Liver (tissue), 3 donors: ENCODE measurements at regions not wholly inside any gene's neighbourhood (a gene's known extent, or its start where the extent isn't known, plus 50 kb on each side); places are given as distances from the start of the nearest gene placed in this dataset.

Experiments used
- CTCF ChIP-seq: fragments of 150-350 bp; IDR thresholded peaks from 2 replicates; pipeline ENCODE4 v1.5.1; 2017; ENCODE audit warnings: improper control_type of control experiment, low read depth, low read length; ENCODE audit not compliant: missing input control
- GABPA ChIP-seq, 2 donors: IDR thresholded peaks in 1 of 2; conservative IDR thresholded peaks in 1 of 2; 2 replicates each; pipeline ENCODE4 v1.6.1; 2016; ENCODE audit warnings: antibody characterized with exemption in 2 of 2, mild to moderate bottlenecking in 1 of 2, moderate library complexity in 1 of 2
- REST ChIP-seq: IDR thresholded peaks from 2 replicates; pipeline ENCODE4 v1.6.1; 2016; ENCODE audit warnings: antibody characterized with exemption, mild to moderate bottlenecking
- donor health status: healthy.
- donor health status: healthy.

GRCh38 chr12:4116251-4117111 lies 157.1 kb upstream of the CCND2 start:
- TF ChIP-seq CTCF (no peak), REST (no peak), GABPA (IDR thresholded peaks at IDR 0.05 in 1 of 2, conservative IDR thresholded peaks at IDR 0.05 in 1 of 2) (no peak)
